Pancreas (tissue), 10 donors: ENCODE measurements at regions not wholly inside any gene's neighbourhood (a gene's known extent, or its start where the extent isn't known, plus 50 kb on each side); places are given as distances from the start of the nearest gene placed in this dataset.
A peak's percentile ranks its signal among the peaks of the same experiment; 100 is the strongest.

Experiments
- ATAC-seq, 4 donors: fragments of 200-7000 bp; cut with Tn5 transposase; one replicate each; pipeline versions ENCODE4 v1.8.0 to v1.9.1; 2020; ENCODE audit warnings: mild to moderate bottlenecking in 4 of 4, moderate library complexity in 4 of 4
- DNase-seq, 6 donors: peaks; one replicate each; pipeline ENCODE4 v3.0.0-alpha.2; 2020
- FAIRE-seq: peaks from 2 replicates; lab custom pipeline; 2012; peaks lifted over from hg19 to GRCh38; lab: Jason Lieb, UNC
- H3K27ac ChIP-seq, 4 donors: fragments of 200-600 bp; sonication (generic); 1 replicate in 3 of 4; 2 replicates in 1 of 4; pipeline versions ENCODE4 v1.5.0 to v1.8.0; 2020
- H3K27me3 ChIP-seq, 4 donors: fragments of 200-600 bp; one replicate each; pipeline ENCODE4 v1.8.0; 2021
- H3K36me3 ChIP-seq, 3 donors: fragments of 200-600 bp; sonication (generic) in 1 of 3; one replicate each; pipeline versions ENCODE4 v1.5.0 to v1.8.0; 2020 to 2021
- H3K4me1 ChIP-seq, 3 donors: fragments of 200-600 bp; one replicate each; pipeline ENCODE4 v1.8.0; 2021
- H3K4me3 ChIP-seq, 4 donors: fragments of 200-600 bp; sonication (generic) in 2 of 4; one replicate each; pipeline versions ENCODE4 v1.5.0 to v1.8.0; 2020 to 2021
- H3K9me3 ChIP-seq, 4 donors: fragments of 200-600 bp; one replicate each; pipeline ENCODE4 v1.8.0; 2021
- WGBS, 2 donors: extraction: QIAGEN DNeasy Blood & Tissue Kit; methylation state at CpG; one replicate each; pipeline ENCODE4 v1.1.7; 2013; 5-methylcytosine and 5-hydroxymethylcytosine counted together
- intact Hi-C, 3 donors: fragments of 100-400 bp; cut with DNase I; formaldehyde crosslinking; loops; one replicate each; pipeline versions ENCODE4 v1.11.1 to v1.14.2; 2022
- TF ChIP-seq, protein P1 (sequence below), 4 donors: fragments of 200-600 bp; sonication (generic) in 3 of 4; IDR thresholded peaks; one replicate each; pipeline versions ENCODE4 v1.5.0 to v1.8.0; 2021; ENCODE audit warnings: antibody characterized with exemption in 4 of 4
- donor health status: healthy with polysubstance abuse.
- donor health status: DM: no; HTN: no; CAD: no; lungs with moderate emphysema.
- donor health status: DM: no; HTN: no; CAD: no.
- donor health status: control.
- donor health status: control.
- donor health status: Bipolar disorder and iron deficiency.
- donor health status: DM: yes; HTN: yes; CAD: no.
- donor health status: DM: no; HTN: no; CAD: no.
- donor health status: DM: no; HTN: no; CAD: no.
- donor health status: DM: yes; HTN: yes; CAD: no.

GRCh38 chr1:190615818-190616217, 138.2 kb upstream of the BRINP3 start:
- Histone ChIP-seq H3K4me1 (no peaks in the 10 kb centered on the region), H3K27me3 (no peaks in the 10 kb centered on the region), H3K27ac (no peak overlapping the region), H3K9me3 (no peaks in the 10 kb centered on the region), H3K4me3 (no peak overlapping the region), H3K36me3 (no peaks in the 10 kb centered on the region)
- ATAC-seq (no peak), DNase-seq (no peak), FAIRE-seq (no peak)
- intact Hi-C loops, result no loop called here
- TF ChIP-seq, protein P1, sequence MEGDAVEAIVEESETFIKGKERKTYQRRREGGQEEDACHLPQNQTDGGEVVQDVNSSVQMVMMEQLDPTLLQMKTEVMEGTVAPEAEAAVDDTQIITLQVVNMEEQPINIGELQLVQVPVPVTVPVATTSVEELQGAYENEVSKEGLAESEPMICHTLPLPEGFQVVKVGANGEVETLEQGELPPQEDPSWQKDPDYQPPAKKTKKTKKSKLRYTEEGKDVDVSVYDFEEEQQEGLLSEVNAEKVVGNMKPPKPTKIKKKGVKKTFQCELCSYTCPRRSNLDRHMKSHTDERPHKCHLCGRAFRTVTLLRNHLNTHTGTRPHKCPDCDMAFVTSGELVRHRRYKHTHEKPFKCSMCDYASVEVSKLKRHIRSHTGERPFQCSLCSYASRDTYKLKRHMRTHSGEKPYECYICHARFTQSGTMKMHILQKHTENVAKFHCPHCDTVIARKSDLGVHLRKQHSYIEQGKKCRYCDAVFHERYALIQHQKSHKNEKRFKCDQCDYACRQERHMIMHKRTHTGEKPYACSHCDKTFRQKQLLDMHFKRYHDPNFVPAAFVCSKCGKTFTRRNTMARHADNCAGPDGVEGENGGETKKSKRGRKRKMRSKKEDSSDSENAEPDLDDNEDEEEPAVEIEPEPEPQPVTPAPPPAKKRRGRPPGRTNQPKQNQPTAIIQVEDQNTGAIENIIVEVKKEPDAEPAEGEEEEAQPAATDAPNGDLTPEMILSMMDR (IDR thresholded peaks at IDR 0.05), result no peak
- WGBS, 2 donors, result 80 to 91% methylated on average over 7 of the region's 7 CpGs

GRCh38 chr1:190616235-190616634, 138.6 kb upstream of the BRINP3 start:
- no peak for DNase-seq
- WGBS, 2 donors, result 55 to 81% methylated on average over 1 of the region's 1 CpG
- no peak overlapping the region for H3K27ac ChIP-seq
- no peak overlapping the region for H3K4me3 ChIP-seq
- H3K4me1 ChIP-seq, result no peaks in the 10 kb centered on the region
- intact Hi-C loops, result no loop called here
- FAIRE-seq, result no peak
- ATAC-seq, result no peak
- H3K36me3 ChIP-seq, result no peaks in the 10 kb centered on the region
- no peaks in the 10 kb centered on the region for H3K27me3 ChIP-seq
- TF ChIP-seq, protein P1 (IDR thresholded peaks at IDR 0.05), result no peak
- H3K9me3 ChIP-seq, result no peaks in the 10 kb centered on the region

DNA sequence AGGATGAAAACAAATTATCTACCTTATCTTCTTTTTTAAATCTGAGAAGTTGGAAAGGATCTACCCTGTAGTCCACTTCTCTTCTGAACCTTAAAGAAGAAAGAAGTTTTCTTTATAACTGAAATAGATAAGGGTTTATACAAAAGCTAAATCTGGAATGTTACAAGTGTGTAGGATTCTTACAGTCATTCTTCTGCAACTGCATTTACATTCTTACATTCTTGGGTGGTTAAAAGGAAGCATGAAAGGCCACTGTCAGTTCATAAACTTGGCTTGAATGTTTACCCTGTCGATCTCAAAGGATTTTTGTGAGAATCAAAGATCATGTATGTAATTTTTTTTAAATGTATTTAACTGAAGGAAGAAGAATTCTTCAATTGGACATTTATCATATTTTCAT, 142.1 kb upstream of the BRINP3 start:
- TF ChIP-seq, protein P1 (IDR thresholded peaks at IDR 0.05), result no peak
- DNase-seq, result no peak
- Histone ChIP-seq H3K9me3 (no peaks in the 10 kb centered on the region), H3K36me3 (no peaks in the 10 kb centered on the region), H3K4me1 (no peaks in the 10 kb centered on the region), H3K4me3 (no peak overlapping the region), H3K27me3 (no peaks in the 10 kb centered on the region), H3K27ac (no peak overlapping the region)
- FAIRE-seq, result no peak
- ATAC-seq, result no peak
- WGBS, 2 donors, result 50 to 69% methylated on average over 1 of the region's 1 CpG
- intact Hi-C loops, result no loop called here

GRCh38 chr1:190633488-190633887, 155.8 kb upstream of the BRINP3 start:
- TF ChIP-seq, protein P1 (IDR thresholded peaks at IDR 0.05), result no peak
- intact Hi-C loops, result no loop called here
- no peaks in the 10 kb centered on the region for H3K36me3 ChIP-seq
- peak; percentile 55 to 81 (median 64) for ATAC-seq
- no peaks in the 10 kb centered on the region for H3K27me3 ChIP-seq
- peaks cover 0 to 6% (median 4%) of the 10 kb centered on the region in 3 donors for H3K4me1 ChIP-seq
- no peak overlapping the region for H3K4me3 ChIP-seq
- no peak overlapping the region for H3K27ac ChIP-seq
- no peak for DNase-seq
- no peaks in the 10 kb centered on the region for H3K9me3 ChIP-seq
- no peak for FAIRE-seq

GRCh38 chr1:190634134-190634533, 156.5 kb upstream of the BRINP3 start:
- H3K36me3 ChIP-seq, result no peaks in the 10 kb centered on the region
- 39 to 46% methylated on average over 2 of the region's 2 CpGs for WGBS, 2 donors
- DNase-seq (peak in 4 of 6 donors; percentile 55 to 65 (median 58)), FAIRE-seq (no peak), ATAC-seq (peak; percentile 86 to 98 (median 97))
- H3K27me3 ChIP-seq, result no peaks in the 10 kb centered on the region
- no peaks in the 10 kb centered on the region for H3K9me3 ChIP-seq
- intact Hi-C loops, result no loop called here
- H3K4me3 ChIP-seq, result no peak overlapping the region
- H3K27ac ChIP-seq, result no peak overlapping the region
- peaks cover 0 to 6% (median 4%) of the 10 kb centered on the region in 3 donors for H3K4me1 ChIP-seq
- TF ChIP-seq, protein P1 (IDR thresholded peaks at IDR 0.05), result no peak
